HuH-7 (cell line): ENCODE measurements at regions not wholly inside any gene's neighbourhood (a gene's known extent, or its start where the extent isn't known, plus 50 kb on each side); places are given as distances from the start of the nearest gene placed in this dataset.
"Not testable (repeated sequence)": the region's sequence is repeated elsewhere in the genome, so short reads cannot be mapped to it uniquely, and the experiment has no call there.

Experiments used
- DNase-seq: peaks from one replicate; pipeline ENCODE4 v3.0.0; 2011; ENCODE audit warnings: low spot score

DNA sequence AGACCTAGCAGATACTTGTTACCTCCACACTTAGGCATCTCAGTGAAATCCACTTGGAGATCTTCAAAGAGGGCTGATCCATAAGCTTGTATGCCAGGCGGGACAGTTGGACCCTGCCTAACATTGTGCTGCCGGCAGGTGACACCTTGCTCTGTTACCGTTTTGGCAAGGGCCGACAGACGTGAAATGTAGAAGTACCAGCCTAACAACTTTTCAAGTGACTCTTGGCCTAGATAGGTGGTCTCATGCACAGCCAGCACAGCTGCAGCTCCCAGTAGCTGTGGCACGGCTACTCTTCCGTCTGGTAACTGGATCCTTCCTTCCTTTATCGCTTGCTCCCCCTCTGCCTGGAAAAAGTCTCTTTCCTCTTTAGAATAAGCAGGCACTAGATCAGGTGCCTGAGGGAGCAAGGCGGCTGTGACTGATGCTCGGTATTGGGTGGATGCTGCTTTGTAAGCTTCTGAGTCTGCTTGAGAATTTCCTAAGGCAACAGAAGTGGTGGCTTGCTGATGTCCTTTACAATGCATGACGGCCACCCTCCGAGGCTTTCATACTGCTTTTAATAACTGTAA, 713.5 kb downstream of the AMY1C start:
- no peak for DNase-seq

DNA sequence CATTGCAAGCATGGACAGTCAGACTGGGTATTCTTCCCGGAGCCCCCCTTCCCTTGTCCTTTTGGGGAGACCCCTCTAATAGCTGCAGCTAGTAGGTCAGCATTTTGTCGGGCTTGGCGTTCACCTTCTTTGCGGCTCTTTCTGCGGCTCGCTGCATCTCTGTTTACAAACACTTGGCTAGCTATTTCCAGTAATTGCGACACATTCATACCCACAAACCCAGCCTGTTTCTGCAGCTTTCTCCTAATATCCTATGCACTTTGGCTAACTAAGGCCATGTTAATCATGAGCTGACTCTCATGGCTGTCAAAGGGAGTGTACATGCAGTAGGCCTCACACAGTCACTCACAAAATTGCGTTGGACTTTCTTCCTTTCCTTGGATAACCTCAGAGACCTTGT, 716.4 kb downstream of the AMY1C start:
- no peak for DNase-seq

DNA sequence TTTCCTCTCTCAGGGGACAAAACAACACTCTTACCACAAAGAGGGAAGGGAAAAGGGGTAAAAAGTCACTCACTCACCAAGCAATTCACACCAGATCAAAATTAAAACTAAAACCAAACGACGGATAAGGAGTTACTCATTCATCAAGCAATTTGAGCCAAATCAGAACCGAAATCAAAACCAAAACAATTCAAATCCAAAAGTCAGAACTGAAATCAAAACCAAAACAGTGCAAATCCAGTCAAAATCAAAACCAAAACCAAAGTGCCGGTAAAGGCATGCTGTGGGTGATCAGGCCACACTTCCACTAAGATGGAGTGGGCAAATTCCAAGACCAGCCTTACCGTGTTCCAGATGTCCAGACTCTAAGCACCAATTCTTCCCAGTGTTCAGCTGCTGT, 717.9 kb downstream of the AMY1C start:
- no peak for DNase-seq

DNA sequence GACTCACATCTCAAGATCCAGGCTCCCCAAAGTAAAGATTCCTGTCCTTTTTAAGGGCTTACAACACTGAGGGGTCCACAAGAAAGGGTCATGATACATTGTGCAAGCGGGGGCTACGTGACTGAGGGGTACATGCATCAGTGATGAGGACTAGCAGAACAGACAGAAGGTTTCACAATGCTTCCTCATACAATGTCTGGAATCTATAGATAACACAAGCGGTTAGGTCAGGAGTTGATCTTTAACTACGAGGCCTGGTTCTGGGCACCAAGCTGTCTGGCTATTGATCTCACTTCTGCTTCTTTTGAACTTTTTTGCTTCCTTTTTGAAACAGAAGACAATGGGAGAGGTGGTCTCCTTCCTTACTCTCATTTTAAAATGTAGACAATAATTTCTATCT, 718.6 kb downstream of the AMY1C start:
- DNase-seq = no peak

DNA sequence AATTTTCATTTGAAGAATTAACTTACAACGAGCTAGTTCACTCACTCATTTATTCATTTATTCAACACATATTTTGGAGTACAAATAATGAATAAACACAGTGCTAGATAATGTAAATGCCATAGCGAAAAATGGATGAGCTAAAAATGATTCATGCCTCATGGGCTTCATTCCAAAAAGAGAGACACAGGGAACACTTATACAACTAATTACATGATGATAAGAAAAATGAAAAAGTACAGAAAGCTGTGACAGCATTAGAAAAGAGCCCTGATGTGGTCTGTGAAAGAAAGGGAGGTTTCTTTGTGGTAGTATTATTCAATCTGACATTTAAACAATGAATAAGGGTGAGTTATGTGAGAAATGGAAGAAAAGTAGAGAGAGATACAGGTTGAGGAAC, 726.4 kb downstream of the AMY1C start:
- DNase-seq = no peak

DNA sequence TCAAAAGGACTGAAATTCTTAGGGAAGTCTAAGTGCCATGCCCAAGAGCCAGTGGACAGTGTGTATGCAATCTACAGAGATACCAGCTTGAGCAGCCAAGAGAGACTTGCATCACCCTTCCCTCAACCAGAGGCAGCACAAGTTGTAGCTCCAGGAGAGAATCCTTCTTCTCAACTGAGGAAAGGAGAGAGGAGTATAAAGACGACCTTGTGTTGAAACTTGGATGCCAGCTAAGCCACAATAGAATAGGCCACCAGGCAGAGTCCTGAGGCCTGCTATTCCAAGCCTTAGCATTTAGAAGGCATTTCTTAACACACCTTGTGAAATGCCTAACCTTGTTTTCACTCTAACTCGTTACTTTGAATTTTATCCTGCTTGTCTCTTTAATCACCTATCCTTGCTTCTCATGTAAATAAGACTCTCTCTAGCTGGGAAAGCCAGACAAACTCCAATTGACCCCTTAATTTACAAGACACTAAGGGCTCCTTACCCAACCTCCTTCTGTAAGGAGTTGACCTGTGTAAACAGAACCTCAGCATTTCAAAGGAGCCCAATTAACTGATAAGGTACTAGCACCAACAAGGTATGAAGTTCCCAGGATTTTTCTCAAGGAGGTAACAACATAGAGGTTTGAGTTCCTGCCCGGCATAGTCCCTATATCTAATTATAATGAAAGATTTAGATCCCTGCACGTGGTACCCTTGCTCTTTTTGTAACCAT, 738.8 kb downstream of the AMY1C start:
- no peak for DNase-seq

DNA sequence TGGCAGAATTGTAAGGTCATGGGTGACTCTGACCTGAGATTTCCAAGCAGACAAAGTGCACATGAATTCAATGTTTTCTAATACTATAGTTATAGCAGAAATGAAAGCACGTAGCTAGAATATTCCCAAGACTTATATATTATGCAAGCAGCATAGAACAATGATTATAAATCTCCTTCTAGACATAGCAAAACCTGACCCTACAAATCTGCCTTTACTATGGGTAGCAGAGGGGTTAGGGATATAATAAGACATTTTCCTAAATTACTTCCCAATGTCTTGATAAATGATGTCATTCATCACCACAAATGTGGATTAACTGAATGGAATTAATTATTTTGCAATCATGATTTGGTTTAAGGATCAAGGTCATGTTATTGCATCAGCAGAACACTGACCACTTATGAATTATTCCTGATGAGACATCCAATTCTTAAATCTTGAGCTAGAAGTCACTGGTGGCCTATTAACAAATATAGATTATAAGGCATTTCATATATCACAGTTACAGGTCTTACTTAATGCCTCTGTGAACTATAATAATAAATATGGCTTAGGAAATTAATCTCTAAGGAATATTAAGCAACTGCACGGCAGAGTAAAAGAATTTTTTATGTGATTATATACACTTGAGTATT, 776.6 kb downstream of the AMY1C start:
- DNase-seq = no peak

DNA sequence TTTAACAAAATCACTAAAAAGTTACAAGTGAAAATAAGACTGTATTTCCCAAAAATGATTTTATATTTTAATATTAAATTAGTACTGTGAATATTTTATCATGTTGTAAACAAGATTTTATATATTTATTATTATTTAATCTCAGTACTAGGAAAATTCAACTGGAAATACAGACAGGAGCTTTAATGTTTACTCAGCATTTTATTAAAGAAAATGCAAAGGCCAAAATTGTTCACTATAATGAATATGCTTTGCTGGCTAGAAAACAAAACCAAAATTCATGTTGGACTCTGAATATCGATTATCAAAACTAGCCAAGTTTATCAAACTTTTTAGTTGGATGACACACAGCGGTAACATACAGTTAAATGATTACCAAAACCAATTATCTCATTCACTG, 782.3 kb downstream of the AMY1C start:
- DNase-seq = no peak

DNA sequence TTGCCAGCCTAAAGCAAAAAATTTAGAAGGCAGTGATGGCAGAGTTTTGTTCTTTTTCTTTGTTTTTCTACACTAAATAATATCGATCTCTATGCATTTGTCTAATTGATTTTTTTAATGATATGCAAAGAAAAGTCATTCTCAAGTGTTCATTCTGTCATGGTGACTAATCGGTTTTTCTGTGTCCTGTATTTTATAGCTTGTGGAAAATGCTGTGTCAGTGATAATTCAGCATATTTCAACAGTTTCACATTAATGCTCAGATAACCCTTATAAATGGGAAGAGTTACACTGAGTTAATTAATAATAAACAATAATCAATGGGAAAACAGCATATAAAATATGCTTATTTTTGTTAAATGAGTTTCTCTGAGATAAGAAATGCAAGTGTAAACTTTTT, 824.9 kb downstream of the AMY1C start:
- DNase-seq = no peak

DNA sequence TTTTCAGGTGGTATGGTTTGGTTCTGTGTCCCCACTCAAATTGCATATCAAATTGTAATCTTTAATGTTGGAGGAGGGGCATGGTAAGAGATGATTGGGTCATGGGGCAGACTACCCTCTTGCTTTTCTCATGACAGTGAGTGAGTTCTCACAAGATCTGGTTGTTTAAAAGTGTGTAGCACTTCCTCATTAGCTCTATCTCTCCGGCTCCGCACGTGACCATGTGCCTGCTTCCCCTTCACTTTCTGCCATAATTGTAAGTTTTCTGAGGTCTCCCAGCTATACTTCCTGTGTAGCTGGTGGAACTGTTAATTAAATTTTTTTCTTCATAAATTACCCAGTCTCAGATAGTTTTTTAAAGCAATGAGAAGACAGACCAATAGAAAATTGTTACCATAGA, 843.2 kb downstream of the AMY1C start:
- no peak for DNase-seq

DNA sequence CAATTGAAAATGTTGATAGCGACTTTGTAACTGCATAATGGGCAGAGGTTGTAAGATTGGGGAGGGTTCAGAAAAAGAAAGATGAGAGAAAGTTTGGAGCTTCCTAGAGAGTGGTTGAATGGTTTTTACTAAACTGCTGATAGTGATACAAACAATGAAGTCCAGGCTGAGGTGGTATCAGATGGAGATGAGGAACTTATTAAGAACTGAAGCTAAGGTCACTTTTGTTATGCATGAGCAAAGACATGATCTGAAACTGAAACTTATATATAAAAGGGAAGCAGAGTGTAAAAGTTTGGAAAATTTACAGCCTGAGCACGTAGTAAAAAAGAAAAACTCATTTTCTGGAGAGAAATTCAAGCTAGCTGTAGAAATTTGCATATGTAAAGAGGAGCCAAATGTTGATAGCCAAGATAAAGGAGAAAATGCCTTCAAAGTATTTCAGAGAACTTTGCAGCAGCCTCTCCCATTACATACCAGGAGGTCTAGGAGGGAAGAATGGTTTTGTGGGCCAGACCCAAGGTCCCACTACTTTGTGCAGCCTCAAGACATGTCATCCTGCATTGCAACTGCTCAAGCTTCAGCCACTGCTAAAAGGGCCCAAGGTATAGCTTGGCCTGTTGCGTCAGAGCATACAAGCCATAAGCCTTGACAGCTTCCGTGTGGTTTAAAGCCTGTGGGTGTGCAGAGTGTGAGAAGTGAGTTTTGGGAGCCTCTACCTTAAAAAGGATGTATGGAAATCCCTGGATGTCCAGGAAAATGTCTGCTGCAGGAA, 843.9 kb downstream of the AMY1C start:
- no peak for DNase-seq

DNA sequence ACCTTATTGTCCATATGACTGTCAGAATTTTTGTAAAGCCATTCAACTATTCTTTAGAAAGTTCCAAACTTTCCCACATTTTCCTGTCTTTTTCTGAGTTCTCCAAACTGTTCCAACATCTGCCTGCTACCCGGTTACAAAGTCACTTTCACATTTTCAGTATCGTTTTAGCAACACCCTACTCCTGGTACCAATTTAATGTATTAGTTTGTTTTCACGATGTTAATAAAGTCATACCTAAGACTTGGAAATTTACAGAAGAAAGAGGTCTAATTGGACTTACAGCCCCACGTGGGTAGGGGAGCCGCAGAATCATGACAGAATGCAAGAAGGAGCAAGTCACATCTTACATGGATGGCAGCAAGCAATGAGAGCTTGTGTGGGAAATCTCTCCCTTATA, 867.8 kb downstream of the AMY1C start:
- DNase-seq = no peak

DNA sequence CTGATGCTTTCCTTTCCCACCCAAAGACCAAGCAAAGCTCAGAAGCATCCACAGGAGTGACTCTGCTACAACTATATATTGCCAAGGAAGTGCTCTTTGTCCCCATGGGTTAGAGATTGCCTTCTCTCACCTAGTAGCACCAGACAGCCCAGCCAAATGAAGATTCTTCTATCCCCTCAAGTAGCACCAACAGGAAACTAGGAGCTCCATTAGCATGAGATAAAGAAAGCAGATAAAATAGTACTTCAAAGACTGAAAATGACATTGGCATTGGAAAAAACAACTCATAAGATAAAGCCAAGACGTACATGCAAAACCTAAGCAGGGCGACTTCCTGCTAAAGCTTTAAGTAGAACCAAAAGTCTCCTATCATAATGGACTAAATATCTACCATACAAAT, 871.5 kb downstream of the AMY1C start:
- DNase-seq = no peak

DNA sequence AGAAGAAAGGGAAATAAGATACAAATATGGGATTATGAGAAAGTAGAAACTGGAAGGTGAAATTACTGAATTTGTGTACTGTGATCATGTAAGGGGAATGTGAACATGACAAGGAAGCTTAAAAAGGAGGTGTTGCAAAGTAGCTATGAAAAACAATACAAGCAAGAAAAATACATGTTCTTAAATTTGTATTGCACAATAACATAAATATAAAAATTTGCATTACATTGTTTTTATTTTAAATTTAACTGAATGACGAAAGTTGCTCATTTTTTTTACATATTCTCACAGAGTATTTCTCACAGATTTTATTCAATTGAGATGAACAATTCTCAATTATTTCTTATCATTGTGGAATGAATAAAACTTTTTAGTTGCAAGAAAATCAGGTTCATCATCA, 874.8 kb downstream of the AMY1C start:
- DNase-seq = no peak

DNA sequence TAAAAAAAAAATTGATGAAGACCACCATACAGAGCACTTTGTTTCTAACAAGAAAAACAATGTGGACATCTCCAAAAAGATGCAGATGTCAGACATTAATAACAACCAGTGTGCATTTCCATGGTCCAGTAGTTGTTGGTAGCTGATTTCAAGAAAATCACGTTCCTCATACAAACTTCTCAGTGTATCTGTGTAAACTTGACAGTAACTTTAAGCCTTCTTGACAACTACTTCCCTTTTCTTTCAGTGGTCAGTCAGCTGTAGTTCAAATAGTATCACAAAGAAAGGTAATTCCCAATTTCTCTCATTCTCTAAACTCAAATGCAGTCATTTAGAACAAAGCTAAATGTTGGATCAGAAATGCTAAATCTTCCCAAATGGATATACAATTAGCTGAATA, 879.9 kb downstream of the AMY1C start:
- no peak for DNase-seq

DNA sequence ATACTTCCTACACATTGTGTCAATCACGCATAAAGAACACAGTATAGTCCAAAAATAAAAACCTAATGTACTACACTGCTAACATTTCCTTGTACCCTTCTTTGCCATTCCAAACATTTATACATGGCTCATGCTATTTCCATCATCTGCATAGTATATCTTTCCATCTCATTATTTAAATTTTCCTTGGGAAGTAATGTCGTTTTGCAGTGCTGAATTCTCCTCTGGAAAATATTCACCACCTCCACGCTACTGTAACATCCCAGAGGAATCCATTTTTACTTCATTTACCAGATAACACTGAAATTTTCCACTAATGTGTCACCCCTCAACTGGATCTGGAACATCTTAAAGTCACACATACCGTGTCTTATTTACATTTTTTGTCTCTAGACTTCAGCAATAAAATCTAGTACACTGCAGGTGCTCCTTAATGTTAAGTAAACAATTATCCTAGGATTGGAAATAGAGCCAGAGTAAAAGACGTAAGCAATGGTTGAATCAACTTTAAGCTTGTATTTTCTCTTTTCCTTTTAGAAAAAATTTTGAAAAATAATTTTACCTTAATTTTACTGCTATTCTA, 881.0 kb downstream of the AMY1C start:
- DNase-seq = no peak

DNA sequence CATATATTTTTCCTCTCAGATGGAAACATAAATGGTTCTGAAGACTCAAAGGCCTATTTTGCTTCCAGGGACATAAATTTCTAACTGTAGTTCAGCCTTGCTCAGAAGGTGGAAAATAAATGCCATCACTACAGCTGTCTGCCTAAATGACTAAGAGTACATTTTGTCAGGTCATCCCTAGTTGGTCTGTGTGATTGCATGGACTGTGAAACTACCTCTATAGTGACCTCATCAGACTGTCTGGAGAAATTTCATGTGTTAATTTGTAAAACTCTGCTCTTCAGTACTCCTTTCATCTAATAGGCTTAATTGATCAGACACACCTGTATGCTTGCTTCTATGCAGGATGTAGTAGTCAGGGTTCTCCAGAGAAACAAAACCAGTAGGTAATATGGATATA, 886.9 kb downstream of the AMY1C start:
- peak; percentile 2 for DNase-seq

DNA sequence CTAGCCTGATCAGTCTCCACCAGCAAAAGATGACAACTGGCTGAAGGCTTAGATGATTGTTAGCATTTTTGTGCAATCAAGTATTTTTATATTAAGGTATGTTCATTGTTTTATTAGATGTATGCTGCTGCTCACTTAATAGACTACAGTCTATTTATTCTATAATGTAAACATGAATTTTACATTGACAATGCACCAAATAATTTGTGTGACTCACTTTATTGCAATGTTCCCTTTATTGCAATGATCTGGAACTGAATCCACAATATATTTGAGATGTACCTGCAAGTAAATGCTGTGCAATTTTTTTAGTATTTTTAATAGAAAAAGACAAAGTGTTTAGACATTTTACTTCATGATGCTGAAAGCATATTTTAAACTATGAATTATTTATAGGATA, 896.5 kb downstream of the AMY1C start:
- no peak for DNase-seq

DNA sequence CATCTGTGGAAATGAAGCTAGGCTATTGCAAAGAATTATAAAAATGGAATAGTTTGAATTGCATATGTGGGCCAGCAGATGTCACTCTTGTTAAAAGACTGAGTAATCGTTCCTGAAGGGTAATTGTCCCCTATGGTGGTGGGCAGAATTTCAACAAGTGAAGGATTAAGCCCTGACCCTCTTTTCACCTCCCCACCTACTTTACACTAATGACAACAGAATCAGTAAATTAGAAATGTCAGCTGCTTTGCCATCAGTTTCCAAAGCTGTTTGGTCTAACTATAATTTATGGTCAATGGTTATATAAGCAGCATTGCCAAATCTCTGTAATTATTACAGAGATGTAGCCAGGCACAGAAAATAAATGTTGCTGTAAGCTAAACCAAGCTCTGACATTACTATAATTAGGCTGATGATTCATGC, 898.6 kb downstream of the AMY1C start:
- DNase-seq = peak; percentile 25

DNA sequence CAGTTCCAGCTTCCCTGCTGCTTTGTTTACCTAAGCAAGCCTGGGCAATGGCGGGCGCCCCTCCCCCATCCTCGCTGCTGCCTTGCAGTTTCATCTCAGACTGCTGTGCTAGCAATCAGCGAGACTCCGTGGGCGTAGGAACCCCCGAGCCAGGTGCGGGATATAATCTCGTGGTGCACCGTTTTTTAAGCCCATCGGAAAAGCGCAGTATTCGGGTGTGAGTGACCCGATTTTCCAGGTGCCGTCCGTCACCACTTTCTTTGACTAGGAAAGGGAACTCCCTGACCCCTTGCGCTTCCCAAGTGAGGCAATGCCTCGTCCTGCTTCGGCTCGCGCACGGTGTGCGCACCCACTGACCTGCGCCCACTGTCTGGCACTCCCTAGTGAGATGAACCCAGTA, 914.7 kb downstream of the AMY1C start:
- DNase-seq = not testable (repeated sequence)

DNA sequence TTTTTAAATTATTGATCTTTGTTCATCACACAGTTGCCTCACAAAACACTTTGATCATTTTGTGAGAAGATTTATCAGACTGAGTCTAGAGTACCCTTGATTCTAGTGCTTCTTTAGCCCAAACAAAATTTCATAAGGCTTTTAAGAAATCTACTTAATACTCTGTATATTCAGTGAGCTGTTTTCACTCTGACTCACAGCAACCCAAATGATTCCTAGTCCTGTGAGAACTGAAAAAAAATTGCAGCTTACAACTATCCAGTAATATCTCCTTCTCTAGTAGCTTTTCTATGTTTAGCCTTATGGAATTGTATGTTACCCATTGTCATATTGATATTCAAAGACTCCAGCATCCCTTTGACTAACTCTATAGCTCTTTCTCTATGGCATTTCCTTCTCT, 915.6 kb downstream of the AMY1C start:
- no peak for DNase-seq

DNA sequence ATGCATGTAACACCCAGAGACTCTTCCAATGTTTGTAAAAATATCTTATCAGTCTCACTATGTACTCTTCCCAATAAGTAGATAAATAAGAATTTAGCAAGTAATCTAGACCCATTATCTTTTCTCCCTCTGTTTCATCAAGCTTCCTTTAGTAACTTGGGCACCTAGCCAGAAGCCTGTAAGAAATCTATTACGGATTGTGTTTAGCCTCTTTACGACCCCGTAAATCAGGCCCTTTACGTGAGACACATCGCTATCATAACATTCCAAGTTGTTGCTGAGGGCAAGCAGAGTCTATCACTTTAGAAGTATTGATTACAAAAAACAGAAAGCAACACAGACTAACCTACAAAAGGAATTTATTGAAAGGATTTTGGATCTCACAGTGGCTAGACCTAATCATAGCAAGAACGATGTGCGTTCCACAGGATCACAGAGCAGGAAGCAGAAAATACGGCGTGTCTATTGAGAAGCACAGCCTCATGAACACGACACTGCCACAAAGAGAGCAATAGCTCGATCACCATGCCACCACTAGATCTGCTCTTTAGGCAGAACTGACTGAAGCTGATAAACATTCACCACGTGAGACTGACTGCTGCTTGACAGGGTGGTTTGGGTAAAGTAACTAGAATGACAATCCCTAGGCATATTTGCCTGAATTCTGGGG, 922.1 kb downstream of the AMY1C start:
- peak; percentile 1 for DNase-seq
